Neural crest cell (in vitro differentiated cells): ENCODE measurements at regions not wholly inside any gene's neighbourhood (a gene's known extent, or its start where the extent isn't known, plus 50 kb on each side); places are given as distances from the start of the nearest gene placed in this dataset.
A peak's percentile ranks its signal among the peaks of the same experiment; 100 is the strongest.

ENCODE experiments used
- DNase-seq: peaks from one replicate; pipeline ENCODE4 v3.0.0; 2021; ENCODE audit warnings: low read depth, mixed read lengths, low spot score
- H3K27ac Mint-ChIP-seq: one replicate; pipeline ENCODE4 v1.8.0; 2021; ENCODE audit warnings: mild to moderate bottlenecking, mixed read lengths; ENCODE audit not compliant: unreplicated experiment
- H3K27me3 Mint-ChIP-seq: 2 replicates; pipeline ENCODE4 v1.8.0; 2021; ENCODE audit warnings: low read depth, mild to moderate bottlenecking, mixed read lengths
- H3K36me3 Mint-ChIP-seq: 2 replicates; pipeline ENCODE4 v1.8.0; 2021; ENCODE audit warnings: low read depth, mild to moderate bottlenecking, mixed read lengths
- H3K4me1 Mint-ChIP-seq: 2 replicates; pipeline ENCODE4 v1.8.0; 2021; ENCODE audit warnings: mixed read lengths
- H3K4me3 Mint-ChIP-seq: one replicate; pipeline ENCODE4 v1.8.0; 2021; ENCODE audit warnings: mild to moderate bottlenecking, mixed read lengths
- H3K9me3 Mint-ChIP-seq: 2 replicates; pipeline ENCODE4 v1.8.0; 2021; ENCODE audit warnings: mixed read lengths
- TF ChIP-seq, protein P1 (sequence below): fragments of 200-600 bp; sonication (generic); conservative IDR thresholded peaks from 2 replicates; pipeline ENCODE4 v1.5.0; 2021; ENCODE audit warnings: antibody characterized with exemption, mild to moderate bottlenecking

DNA sequence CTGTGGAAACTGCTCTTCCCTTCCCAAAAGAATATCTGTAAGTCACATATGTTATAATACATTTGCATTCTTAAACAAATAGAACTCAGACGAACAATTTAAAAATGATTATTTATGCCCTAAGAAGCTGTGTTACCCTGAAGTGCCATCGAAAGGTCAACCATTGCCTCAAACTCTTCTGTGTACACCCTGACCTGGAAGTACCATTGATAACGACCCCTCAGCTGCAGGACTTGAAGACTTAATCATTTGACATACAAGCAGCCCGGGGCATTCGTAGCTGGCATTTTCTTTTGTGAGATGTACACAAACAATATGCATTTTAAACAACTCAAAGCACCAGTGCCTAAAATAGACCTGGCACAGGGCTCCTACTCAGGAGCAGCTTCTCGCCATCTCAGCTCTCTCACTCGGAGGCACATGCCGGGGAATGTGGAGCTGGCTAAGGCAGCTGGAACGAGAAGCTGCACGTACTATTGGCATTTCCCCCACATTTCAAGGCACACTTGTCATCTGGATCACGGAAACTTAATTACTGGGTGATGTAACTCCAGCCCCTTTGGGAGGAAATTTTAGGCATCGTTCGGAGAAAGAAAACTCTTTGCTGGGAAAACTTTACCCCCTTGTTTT is 170.0 kb upstream of the GALNT5 start:
- Mint-ChIP-seq H3K4me3 (no peak overlapping the region), H3K9me3 (no peaks in the 10 kb centered on the region), H3K27me3 (no peaks in the 10 kb centered on the region), H3K36me3 (no peaks in the 10 kb centered on the region), H3K4me1 (peaks cover 21% of the 10 kb centered on the region), H3K27ac (no peak overlapping the region)
- TF ChIP-seq, protein P1, sequence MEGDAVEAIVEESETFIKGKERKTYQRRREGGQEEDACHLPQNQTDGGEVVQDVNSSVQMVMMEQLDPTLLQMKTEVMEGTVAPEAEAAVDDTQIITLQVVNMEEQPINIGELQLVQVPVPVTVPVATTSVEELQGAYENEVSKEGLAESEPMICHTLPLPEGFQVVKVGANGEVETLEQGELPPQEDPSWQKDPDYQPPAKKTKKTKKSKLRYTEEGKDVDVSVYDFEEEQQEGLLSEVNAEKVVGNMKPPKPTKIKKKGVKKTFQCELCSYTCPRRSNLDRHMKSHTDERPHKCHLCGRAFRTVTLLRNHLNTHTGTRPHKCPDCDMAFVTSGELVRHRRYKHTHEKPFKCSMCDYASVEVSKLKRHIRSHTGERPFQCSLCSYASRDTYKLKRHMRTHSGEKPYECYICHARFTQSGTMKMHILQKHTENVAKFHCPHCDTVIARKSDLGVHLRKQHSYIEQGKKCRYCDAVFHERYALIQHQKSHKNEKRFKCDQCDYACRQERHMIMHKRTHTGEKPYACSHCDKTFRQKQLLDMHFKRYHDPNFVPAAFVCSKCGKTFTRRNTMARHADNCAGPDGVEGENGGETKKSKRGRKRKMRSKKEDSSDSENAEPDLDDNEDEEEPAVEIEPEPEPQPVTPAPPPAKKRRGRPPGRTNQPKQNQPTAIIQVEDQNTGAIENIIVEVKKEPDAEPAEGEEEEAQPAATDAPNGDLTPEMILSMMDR = no peak
- no peak for DNase-seq

DNA sequence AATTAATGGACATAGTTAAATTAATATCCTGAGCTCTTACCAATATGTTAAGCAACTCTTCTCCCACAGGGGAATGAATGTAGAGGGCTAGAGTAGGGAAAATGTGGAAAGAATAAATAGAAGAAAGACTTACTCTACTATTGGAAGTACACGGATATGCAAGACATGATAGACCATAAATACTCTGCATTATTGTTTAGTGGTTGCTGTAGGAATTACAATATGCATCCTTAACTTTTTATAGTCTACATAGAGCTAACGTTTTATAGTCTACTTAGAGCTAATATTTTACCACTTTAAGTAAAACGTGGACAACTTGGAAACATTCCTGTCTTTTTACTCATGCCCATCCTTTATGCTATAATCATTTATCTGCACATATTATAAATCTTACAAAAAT is 163.8 kb upstream of the GALNT5 start:
- no peak overlapping the region for H3K27ac Mint-ChIP-seq

DNA sequence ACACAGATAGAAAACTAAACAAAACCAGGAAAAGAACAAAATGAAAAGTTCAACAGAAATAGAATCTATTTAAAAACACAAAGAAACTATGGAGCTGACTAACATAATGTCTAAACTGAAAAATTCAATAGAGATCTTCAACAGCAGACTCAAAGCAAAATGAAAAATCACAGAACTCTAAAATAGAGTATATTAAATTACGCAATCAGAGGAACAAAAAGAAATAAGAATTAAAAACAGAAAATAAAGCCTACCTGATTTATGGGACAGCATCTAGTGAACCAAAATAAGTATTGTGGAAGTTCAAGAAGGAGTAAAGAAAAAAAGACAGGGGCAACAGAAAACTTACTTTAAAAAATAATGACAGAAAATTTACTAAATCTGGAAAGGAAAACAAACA is 152.1 kb upstream of the GALNT5 start:
- TF ChIP-seq, protein P1 = no peak
- Mint-ChIP-seq H3K4me1 (no peaks in the 10 kb centered on the region), H3K36me3 (peaks cover 7% of the 10 kb centered on the region), H3K9me3 (peaks cover 5% of the 10 kb centered on the region), H3K27me3 (no peaks in the 10 kb centered on the region), H3K27ac (no peak overlapping the region), H3K4me3 (no peak overlapping the region)
- DNase-seq = no peak

More for the DNA sequence above, 163.8 kb upstream of the GALNT5 start:
- Mint-ChIP-seq H3K4me3 (no peak overlapping the region), H3K36me3 (no peaks in the 10 kb centered on the region), H3K4me1 (no peaks in the 10 kb centered on the region), H3K27me3 (no peaks in the 10 kb centered on the region), H3K9me3 (peaks cover 8% of the 10 kb centered on the region)
- TF ChIP-seq, protein P1 = peak; percentile 29
- no peak for DNase-seq

DNA sequence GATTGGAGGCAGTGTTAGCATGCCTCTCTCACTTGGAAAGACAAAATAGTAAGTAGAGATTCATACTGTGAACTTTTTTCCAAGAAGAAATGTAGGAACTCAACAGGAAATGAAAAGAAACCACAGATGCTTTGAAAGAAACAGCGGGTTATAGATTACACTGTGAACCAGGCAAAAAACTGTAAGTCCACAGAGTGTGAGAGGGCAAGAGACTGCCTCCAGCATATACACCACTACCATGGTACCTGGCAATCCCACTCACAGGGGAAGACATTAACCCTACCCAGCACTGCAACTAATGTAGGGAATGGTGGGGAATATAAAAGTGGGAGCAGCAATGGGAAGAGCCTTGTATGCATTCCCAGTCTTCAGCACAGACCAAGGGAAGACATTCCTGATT is 150.6 kb upstream of the GALNT5 start:
- Mint-ChIP-seq H3K4me3 (no peak overlapping the region), H3K27me3 (no peaks in the 10 kb centered on the region), H3K27ac (peak overlapping the region; percentile 11), H3K36me3 (peaks cover 7% of the 10 kb centered on the region), H3K9me3 (peaks cover 15% of the 10 kb centered on the region), H3K4me1 (no peaks in the 10 kb centered on the region)
- DNase-seq = no peak
- TF ChIP-seq, protein P1 = no peak

DNA sequence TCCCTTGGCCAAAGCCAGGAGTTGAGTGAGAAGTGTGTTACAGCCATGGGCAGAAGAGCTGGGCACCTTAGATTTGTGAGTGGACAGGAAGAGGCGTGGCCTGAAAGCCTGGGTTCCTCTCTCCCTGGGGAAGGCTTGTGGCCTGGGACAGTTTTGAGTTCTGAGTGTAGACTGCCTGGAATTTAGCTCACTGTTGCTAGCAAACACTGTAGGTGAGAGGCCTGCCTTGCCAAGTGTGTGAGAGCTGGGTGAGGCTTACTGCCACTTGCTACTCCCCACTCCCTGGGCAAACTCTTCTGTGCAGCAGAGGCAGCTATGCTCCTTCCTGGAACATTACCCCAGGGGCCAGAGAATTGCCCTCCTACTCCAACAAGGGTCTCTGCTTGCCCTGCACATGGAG is 150.0 kb upstream of the GALNT5 start:
- no peak overlapping the region for H3K4me3 Mint-ChIP-seq
- H3K4me1 Mint-ChIP-seq = no peaks in the 10 kb centered on the region
- DNase-seq = no peak
- peak overlapping the region; percentile 11 for H3K27ac Mint-ChIP-seq
- TF ChIP-seq, protein P1 = no peak
- peaks cover 7% of the 10 kb centered on the region for H3K36me3 Mint-ChIP-seq
- H3K27me3 Mint-ChIP-seq = no peaks in the 10 kb centered on the region
- H3K9me3 Mint-ChIP-seq = peaks cover 15% of the 10 kb centered on the region
